Activated B cell treated with CpG ODN at 0.5 μM for 24 hours (primary cell): ENCODE measurements at regions not wholly inside any gene's neighbourhood (a gene's known extent, or its start where the extent isn't known, plus 50 kb on each side); places are given as distances from the start of the nearest gene placed in this dataset.

Experiments used
- ATAC-seq: fragments of 200-7000 bp; cut with Tn5 transposase; one replicate; pipeline ENCODE4 v1.10.0; 2021; ENCODE audit warnings: low read depth, mild to moderate bottlenecking, moderate library complexity
- CTCF ChIA-PET: fragments of 350-600 bp; sonication (Branson Sonifier 250); formaldehyde crosslinking; loops from one replicate; lab custom pipeline; 2021; ENCODE audit warnings: antibody characterized with exemption; lab: Charles Lee
- POLR2A ChIA-PET: fragments of 350-600 bp; sonication (Branson Sonifier 250); formaldehyde crosslinking; loops from one replicate; lab custom pipeline; 2021; ENCODE audit warnings: antibody characterized with exemption; lab: Charles Lee
- DNase-seq: peaks from one replicate; pipeline ENCODE4 v3.0.0; 2022
- H3K27ac Mint-ChIP-seq: one replicate; pipeline ENCODE4 v1.8.0; 2020; ENCODE audit warnings: mixed read lengths
- H3K27me3 Mint-ChIP-seq: one replicate; pipeline ENCODE4 v1.8.0; 2021; ENCODE audit warnings: mixed read lengths
- H3K36me3 Mint-ChIP-seq: one replicate; pipeline ENCODE4 v1.8.0; 2021; ENCODE audit warnings: low read depth, mixed read lengths
- H3K4me1 Mint-ChIP-seq: one replicate; pipeline ENCODE4 v1.8.0; 2021; ENCODE audit warnings: mixed read lengths
- H3K4me3 Mint-ChIP-seq: one replicate; pipeline ENCODE4 v1.8.0; 2020; ENCODE audit warnings: mild to moderate bottlenecking, mixed read lengths
- H3K9me3 Mint-ChIP-seq: one replicate; pipeline ENCODE4 v1.8.0; 2020; ENCODE audit warnings: mixed read lengths
- CTCF ChIP-seq: fragments of 200-600 bp; IDR thresholded peaks from one replicate; pipeline ENCODE4 v1.8.0; 2022; ENCODE audit warnings: antibody characterized with exemption, mild to moderate bottlenecking
- intact Hi-C: fragments of 100-400 bp; cut with micrococcal nuclease; formaldehyde crosslinking; loops from one replicate; pipeline ENCODE4 v1.15.1; 2024

GRCh38 chr2:128475427-128476211, 157.0 kb upstream of the HS6ST1 start:
- Mint-ChIP-seq H3K27ac (no peak overlapping the region), H3K9me3 (no peaks in the 10 kb centered on the region), H3K36me3 (no peaks in the 10 kb centered on the region), H3K27me3 (peaks cover 12% of the 10 kb centered on the region), H3K4me3 (no peak overlapping the region), H3K4me1 (peaks cover 14% of the 10 kb centered on the region)
- no peak for DNase-seq
- ChIA-PET POLR2A (no interaction called here), CTCF (interaction anchor here (0.6 kb wide), 1 partner anchor 1423 kb away, joined by 3 read pairs; no protein-coding TSS in a partner anchor)
- ATAC-seq: no peak
- TF ChIP-seq CTCF: no peak
- intact Hi-C loops: no loop called here

- ATAC-seq (no peak), DNase-seq (no peak)
- peaks cover 3% of the 10 kb centered on the region for H3K9me3 Mint-ChIP-seq
- H3K27me3 Mint-ChIP-seq: peaks cover 12% of the 10 kb centered on the region
- no peak overlapping the region for H3K4me3 Mint-ChIP-seq
- intact Hi-C loops: no loop called here
- CTCF ChIA-PET: no interaction called here
- H3K4me1 Mint-ChIP-seq: peaks cover 14% of the 10 kb centered on the region
- no peak overlapping the region for H3K27ac Mint-ChIP-seq
- no peaks in the 10 kb centered on the region for H3K36me3 Mint-ChIP-seq
- POLR2A ChIA-PET: no interaction called here
- no peak for TF ChIP-seq CTCF
These were observed 158.6 kb upstream of the HS6ST1 start for GRCh38 chr2:128477026-128477820.

- H3K9me3 Mint-ChIP-seq: peaks cover 3% of the 10 kb centered on the region
- DNase-seq (no peak), ATAC-seq (no peak)
- POLR2A ChIA-PET: no interaction called here
- intact Hi-C loops: no loop called here
- H3K36me3 Mint-ChIP-seq: no peaks in the 10 kb centered on the region
- no peak overlapping the region for H3K27ac Mint-ChIP-seq
- no peak overlapping the region for H3K4me3 Mint-ChIP-seq
- no peak for TF ChIP-seq CTCF
- H3K27me3 Mint-ChIP-seq: peaks cover 10% of the 10 kb centered on the region
- peaks cover 8% of the 10 kb centered on the region for H3K4me1 Mint-ChIP-seq
- CTCF ChIA-PET: no interaction called here
These were observed 159.2 kb upstream of the HS6ST1 start for GRCh38 chr2:128477891-128478290.

- CTCF ChIA-PET: no interaction called here
- peaks cover 7% of the 10 kb centered on the region for H3K27me3 Mint-ChIP-seq
- TF ChIP-seq CTCF: no peak
- no peak overlapping the region for H3K27ac Mint-ChIP-seq
- no peak overlapping the region for H3K4me3 Mint-ChIP-seq
- ATAC-seq (no peak), DNase-seq (no peak)
- no peaks in the 10 kb centered on the region for H3K4me1 Mint-ChIP-seq
- intact Hi-C loops: no loop called here
- peaks cover 3% of the 10 kb centered on the region for H3K9me3 Mint-ChIP-seq
- H3K36me3 Mint-ChIP-seq: no peaks in the 10 kb centered on the region
- POLR2A ChIA-PET: no interaction called here
These were observed 167.3 kb upstream of the HS6ST1 start for GRCh38 chr2:128485761-128486639.
